Skeletal muscle cell (primary cell): ENCODE measurements at regions not wholly inside any gene's neighbourhood (a gene's known extent, or its start where the extent isn't known, plus 50 kb on each side); places are given as distances from the start of the nearest gene placed in this dataset.
"Not testable (repeated sequence)": the region's sequence is repeated elsewhere in the genome, so short reads cannot be mapped to it uniquely, and the experiment has no call there.

ENCODE experiments used
- DNase-seq: peaks from one replicate; pipeline ENCODE4 v3.0.0-alpha.2; 2010; ENCODE audit warnings: low read depth
- H3K4me3 ChIP-seq: 2 replicates; pipeline ENCODE4 v1.5.1; 2011; ENCODE audit warnings: low read depth, mild to moderate bottlenecking, control low read depth, low read length, moderate library complexity

GRCh38 chr6:92977018-92977417 lies 442.3 kb downstream of the EPHA7 start:
- no peak for DNase-seq
- H3K4me3 ChIP-seq: no peak overlapping the region

- no peak for DNase-seq
- no peak overlapping the region for H3K4me3 ChIP-seq
Measured at GRCh38 chr6:92967362-92967761, 452.0 kb downstream of the EPHA7 start.

DNA sequence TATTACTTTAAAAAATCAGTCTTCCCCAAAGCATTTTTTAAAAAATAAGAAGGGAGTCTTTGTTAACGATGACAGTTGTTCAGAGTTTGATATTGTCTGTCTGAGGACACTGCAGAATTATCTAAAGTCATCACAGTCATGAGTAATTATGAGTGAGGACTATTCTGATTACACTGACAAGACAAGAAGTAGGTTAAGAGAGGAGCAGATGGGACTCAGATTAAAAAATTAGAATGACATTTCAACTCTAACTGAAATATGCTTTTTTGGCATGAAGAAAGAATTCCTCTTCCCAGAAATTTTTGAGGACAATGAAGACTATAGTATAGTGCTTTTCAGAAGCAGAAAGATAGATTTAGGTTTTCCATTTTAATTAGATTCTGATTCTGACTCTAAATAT lies 456.5 kb downstream of the EPHA7 start:
- DNase-seq: no peak
- H3K4me3 ChIP-seq: no peak overlapping the region

- DNase-seq, H3K4me3 ChIP-seq: not testable (repeated sequence)
Measured at GRCh38 chr6:92952111-92952510, 467.2 kb downstream of the EPHA7 start.

- H3K4me3 ChIP-seq: no peak overlapping the region
- peak; percentile 34 for DNase-seq
Measured at GRCh38 chr6:92945799-92946198, 473.6 kb downstream of the EPHA7 start.

- no peak overlapping the region for H3K4me3 ChIP-seq
- no peak for DNase-seq
Measured at GRCh38 chr6:92944132-92944531, 475.2 kb downstream of the EPHA7 start.

GRCh38 chr6:92942549-92942948 lies 476.8 kb downstream of the EPHA7 start:
- no peak for DNase-seq

GRCh38 chr6:92934625-92935024 lies 484.7 kb downstream of the EPHA7 start:
- no peak for DNase-seq
- H3K4me3 ChIP-seq: no peak overlapping the region

More at GRCh38 chr6:92942549-92942948, 476.8 kb downstream of the EPHA7 start:
- H3K4me3 ChIP-seq: no peak overlapping the region

DNA sequence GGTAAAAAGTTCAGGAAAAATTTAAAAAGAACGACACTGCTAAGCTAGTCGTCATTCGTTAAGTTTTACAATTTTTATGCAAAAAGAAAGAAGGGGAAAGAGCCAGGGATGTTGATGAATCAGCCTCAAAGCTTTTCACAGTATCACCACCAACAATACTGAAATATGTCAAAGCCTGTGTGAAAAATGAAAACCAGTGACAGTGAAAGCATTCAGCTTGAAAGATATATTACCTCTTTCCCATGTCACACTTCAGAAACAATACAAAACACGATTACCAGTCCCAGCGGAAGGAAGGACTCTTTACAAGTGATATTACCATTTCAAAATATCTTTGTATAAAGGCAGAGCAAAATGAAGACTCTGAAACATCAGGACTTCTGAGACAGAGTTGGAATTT lies 489.2 kb downstream of the EPHA7 start:
- DNase-seq: no peak
- no peak overlapping the region for H3K4me3 ChIP-seq

DNA sequence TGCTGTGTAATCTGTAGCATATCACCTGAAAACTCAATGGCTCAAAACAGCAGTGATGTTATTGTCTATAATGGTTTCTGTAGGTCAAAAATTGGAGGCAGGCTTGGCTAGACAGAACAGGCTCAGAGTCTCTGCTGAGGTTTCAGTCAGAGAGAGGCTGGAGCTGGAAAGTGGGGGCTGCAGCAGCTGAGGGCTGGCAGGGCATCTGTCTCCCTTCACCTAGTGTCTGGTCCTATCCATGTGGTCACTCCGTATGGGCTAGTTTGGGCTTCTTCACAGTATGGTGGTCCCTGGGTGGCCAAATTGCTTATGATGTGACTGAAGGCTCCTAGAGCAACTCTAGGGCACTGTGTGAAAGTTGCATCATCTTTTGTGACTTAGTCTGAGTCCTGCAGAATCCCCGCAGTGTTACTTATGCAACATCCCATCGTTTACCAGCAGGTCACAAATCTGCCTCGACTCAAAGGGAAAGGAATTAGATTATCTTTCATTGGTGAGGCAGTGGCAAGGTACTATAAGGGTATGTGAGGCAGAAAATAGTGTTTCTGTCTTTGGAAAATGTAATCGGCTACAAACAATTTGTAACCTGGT lies 497.0 kb downstream of the EPHA7 start:
- H3K4me3 ChIP-seq: no peak overlapping the region
- no peak for DNase-seq

DNA sequence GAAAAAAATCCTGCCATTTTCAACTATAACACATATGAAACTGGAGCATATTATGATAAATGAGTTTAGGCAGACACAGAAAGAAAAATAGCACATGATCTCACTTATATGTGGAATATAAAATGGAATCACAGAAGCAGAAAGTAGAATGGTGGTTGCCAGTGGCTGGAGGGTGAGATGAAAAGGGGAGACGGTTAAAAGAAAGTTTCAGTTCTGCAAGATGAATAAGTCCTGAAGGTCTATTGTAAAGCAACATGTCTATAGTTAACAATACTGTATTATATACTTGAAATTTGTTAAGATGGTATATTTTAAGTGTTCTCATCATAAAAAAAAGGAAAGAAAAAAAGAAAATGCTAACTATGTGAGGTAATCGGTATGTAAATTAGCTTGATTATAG lies 503.9 kb downstream of the EPHA7 start:
- no peak for DNase-seq
- H3K4me3 ChIP-seq: no peak overlapping the region

DNA sequence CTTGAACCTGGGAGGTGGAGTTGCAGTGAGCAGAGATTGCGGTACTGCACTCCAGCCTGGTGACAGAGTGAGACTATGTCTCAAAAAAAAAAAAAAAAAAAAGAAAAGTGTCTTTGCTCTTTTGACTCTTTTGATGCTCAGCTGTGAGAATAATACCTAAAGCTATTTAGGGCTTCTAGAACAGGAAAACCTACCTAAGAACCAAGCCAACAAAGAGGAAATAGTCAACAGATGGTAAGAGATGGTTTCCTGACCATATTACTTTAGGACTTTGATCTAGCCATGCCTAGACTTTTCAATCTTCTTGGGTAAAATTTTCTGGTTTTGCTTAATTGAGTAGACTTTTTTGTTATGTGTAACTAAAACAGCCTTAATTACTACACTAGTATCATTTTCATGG lies 508.1 kb downstream of the EPHA7 start:
- H3K4me3 ChIP-seq: no peak overlapping the region
- DNase-seq: no peak

DNA sequence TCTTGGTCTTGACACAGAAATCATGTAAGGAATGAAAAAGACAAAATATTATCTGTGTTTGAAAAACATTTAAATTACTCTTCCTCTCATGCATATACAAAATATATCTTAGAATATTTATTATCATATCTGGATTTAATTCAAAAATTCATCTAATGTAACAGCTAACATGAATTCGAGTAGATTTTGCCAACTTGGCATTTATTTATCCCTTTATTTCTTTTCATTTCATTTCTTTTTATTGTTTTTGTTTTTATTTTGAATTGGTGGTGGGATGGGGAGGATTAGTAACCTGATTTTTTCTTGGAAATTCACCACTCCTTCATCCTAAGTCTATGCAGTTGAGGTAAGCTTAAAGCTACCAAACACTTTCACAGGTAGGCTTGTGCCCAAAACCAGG lies 508.7 kb downstream of the EPHA7 start:
- DNase-seq: no peak
- H3K4me3 ChIP-seq: no peak overlapping the region

DNA sequence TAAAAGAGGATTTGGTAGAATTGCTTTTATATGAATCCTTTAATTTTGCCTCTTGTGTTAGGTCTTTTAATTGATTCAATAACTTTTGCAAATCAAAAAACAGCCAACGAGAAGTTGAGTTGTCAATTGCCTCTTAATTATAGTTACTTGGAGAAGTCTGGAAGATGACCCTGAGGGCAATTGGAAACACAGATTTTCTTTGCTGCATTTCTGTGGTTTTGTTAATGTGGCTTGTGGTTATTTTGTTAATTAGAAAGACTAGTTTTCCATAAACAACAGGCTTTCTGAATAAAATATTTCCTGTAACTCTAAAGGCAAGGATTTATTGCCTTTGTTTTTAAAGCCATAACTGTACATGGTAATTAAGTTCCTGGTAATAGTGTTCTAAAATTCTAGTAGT lies 513.0 kb downstream of the EPHA7 start:
- no peak overlapping the region for H3K4me3 ChIP-seq
- DNase-seq: no peak

GRCh38 chr6:92893741-92894140 lies 525.6 kb downstream of the EPHA7 start:
- H3K4me3 ChIP-seq: no peak overlapping the region
- no peak for DNase-seq

DNA sequence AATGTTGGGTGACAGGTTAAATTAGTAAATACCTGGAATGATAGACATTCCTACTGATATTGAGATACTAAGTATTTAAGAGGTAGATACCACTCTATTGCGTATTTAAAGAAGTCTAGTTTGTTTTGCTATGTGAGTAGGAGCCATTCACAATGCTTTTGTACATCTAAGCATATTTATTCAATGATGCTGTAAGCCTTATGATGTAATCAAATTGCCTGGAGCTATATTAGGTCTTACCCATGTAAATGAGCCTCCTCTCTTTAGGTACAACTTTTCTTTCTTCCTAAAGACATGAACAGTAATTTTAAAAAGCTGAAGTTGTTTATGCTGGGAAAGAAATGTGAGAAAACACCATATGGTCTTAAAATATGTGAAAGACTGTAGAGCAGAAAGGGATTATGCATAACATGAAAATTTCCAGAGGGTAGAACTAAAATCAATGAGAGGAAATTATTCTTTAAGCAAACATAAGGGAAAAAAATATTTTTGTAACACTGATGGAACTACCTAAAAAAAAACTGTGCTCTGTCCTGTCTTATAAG lies 526.7 kb downstream of the EPHA7 start:
- DNase-seq: no peak
- no peak overlapping the region for H3K4me3 ChIP-seq

- no peak for DNase-seq
- no peak overlapping the region for H3K4me3 ChIP-seq
Measured at GRCh38 chr6:92888316-92888715, 531.0 kb downstream of the EPHA7 start.

GRCh38 chr6:92887871-92888270 lies 531.5 kb downstream of the EPHA7 start:
- no peak overlapping the region for H3K4me3 ChIP-seq
- no peak for DNase-seq

- DNase-seq: no peak
- H3K4me3 ChIP-seq: no peak overlapping the region
Measured at GRCh38 chr6:92879526-92879925, 539.8 kb downstream of the EPHA7 start.

GRCh38 chr6:92864966-92865555 lies 554.3 kb downstream of the EPHA7 start:
- H3K4me3 ChIP-seq: no peak overlapping the region
- no peak for DNase-seq

GRCh38 chr6:92849636-92850035 lies 569.7 kb downstream of the EPHA7 start:
- no peak overlapping the region for H3K4me3 ChIP-seq
- DNase-seq: no peak
